T-helper 2 cell treated with Interferon-gamma antibody and Interleukin-4, amounts not matched to agents 5 μg/mL and 100 μg/mL, for 36 hours (primary cell): ENCODE measurements at regions not wholly inside any gene's neighbourhood (a gene's known extent, or its start where the extent isn't known, plus 50 kb on each side); places are given as distances from the start of the nearest gene placed in this dataset.

Experiments used
- DNase-seq: peaks from one replicate; pipeline ENCODE4 v3.0.0; 2021; ENCODE audit warnings: low spot score
- H3K27ac Mint-ChIP-seq: one replicate; pipeline ENCODE4 v1.8.0; 2021; ENCODE audit warnings: mild to moderate bottlenecking, mixed read lengths
- H3K27me3 Mint-ChIP-seq: one replicate; pipeline ENCODE4 v1.8.0; 2021; ENCODE audit warnings: low read depth, mixed read lengths
- H3K36me3 Mint-ChIP-seq: one replicate; pipeline ENCODE4 v1.8.0; 2021; ENCODE audit warnings: low read depth, mixed read lengths
- H3K4me1 Mint-ChIP-seq: one replicate; pipeline ENCODE4 v1.8.0; 2021; ENCODE audit warnings: low read depth, mixed read lengths
- H3K4me3 Mint-ChIP-seq: one replicate; pipeline ENCODE4 v1.8.0; 2022; ENCODE audit warnings: mild to moderate bottlenecking, moderate library complexity, mixed read lengths
- H3K9me3 Mint-ChIP-seq: one replicate; pipeline ENCODE4 v1.8.0; 2021; ENCODE audit warnings: mixed read lengths

DNA sequence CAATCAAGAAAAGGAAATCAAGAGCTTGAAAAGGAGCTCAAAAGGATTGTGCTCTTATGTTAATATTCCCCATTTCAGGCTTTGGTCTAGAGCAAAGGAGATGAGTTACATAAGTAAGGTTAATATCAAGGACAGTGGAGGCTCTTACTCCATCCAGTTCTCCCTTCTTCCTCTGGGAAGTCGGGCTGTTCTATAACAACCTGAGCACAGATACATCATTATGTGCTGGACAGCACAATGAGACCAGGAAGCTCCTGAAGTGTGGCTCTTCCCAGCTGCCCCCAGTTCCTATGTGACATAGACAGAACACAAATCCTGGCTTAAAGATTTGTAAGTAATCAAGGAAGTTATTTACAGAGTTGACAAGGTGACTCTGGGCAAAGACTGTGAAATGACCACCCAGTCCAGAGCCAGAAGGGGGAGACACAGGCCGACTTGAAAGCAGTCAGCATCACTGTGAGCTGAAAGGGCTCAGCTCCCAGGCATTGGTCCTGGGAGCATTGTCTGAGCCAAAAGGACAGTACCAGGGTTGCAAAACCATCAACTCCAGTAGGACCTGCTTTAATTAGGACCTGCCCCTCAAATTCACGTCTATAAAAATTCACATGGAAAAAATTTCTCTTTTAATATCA, 917.6 kb upstream of the ACVR2A start:
- Mint-ChIP-seq H3K9me3 (no peaks in the 10 kb centered on the region), H3K4me3 (no peak overlapping the region), H3K36me3 (no peaks in the 10 kb centered on the region), H3K27me3 (no peaks in the 10 kb centered on the region), H3K27ac (no peak overlapping the region), H3K4me1 (no peaks in the 10 kb centered on the region)
- DNase-seq = no peak

- Mint-ChIP-seq H3K27ac (no peak overlapping the region), H3K9me3 (no peaks in the 10 kb centered on the region), H3K4me3 (no peak overlapping the region), H3K36me3 (no peaks in the 10 kb centered on the region), H3K27me3 (no peaks in the 10 kb centered on the region), H3K4me1 (no peaks in the 10 kb centered on the region)
- DNase-seq = no peak
Observed at GRCh38 chr2:146918280-146918679, 926.5 kb upstream of the ACVR2A start.

DNA sequence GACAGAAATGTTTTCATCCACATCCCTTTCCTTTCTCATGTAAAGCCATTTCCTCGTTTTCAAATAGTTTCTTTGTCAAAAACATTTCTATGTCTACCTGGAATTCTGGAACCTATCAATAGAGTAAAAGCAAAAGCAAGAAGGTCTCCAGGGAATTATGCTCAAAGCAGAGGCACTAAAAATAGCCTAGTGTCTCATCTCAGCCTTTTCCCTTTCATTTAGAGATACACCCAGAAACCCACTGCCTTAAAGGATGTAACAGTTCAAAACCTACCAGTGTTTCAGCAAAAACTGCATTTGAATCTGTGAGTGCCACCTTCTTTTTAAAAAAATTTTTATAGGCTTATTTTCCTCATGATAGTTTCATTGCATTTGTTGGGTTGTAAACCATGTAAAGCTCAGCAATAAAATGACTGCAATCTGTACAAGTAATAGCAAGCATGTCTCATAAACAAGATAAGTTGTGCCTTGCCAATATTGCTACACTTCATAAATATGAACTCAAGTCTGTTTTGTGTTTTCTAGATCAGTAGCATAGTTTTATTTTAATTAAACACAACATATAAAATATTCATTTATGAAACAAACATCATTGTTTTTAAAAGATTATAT, 927.3 kb upstream of the ACVR2A start:
- no peak overlapping the region for H3K4me3 Mint-ChIP-seq
- H3K36me3 Mint-ChIP-seq = no peaks in the 10 kb centered on the region
- no peaks in the 10 kb centered on the region for H3K27me3 Mint-ChIP-seq
- no peak for DNase-seq
- no peaks in the 10 kb centered on the region for H3K9me3 Mint-ChIP-seq
- H3K27ac Mint-ChIP-seq = no peak overlapping the region
- H3K4me1 Mint-ChIP-seq = no peaks in the 10 kb centered on the region

DNA sequence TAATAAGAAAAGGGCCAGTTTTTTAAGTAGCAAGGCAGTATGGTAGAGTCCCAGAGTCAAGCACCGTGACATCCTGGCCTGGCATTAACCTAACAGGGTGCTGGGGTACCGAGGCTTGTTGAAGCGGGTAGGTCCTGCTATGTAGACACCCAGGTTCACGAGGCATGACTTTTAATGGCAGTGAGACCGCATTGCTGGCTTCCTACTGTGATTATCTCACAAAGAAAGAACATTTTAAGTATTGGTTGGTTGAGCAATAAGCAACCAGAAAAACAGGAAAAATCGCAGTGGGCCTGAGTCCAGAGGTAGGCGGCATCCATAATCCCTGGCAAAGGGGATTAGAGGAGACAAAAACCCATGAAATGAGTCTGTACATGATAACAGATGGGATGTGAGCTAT, 927.9 kb upstream of the ACVR2A start:
- no peaks in the 10 kb centered on the region for H3K4me1 Mint-ChIP-seq
- H3K27me3 Mint-ChIP-seq = no peaks in the 10 kb centered on the region
- H3K36me3 Mint-ChIP-seq = no peaks in the 10 kb centered on the region
- H3K27ac Mint-ChIP-seq = no peak overlapping the region
- H3K4me3 Mint-ChIP-seq = no peak overlapping the region
- H3K9me3 Mint-ChIP-seq = no peaks in the 10 kb centered on the region
- no peak for DNase-seq

- Mint-ChIP-seq H3K36me3 (no peaks in the 10 kb centered on the region), H3K4me3 (no peak overlapping the region), H3K9me3 (no peaks in the 10 kb centered on the region), H3K27me3 (no peaks in the 10 kb centered on the region), H3K4me1 (no peaks in the 10 kb centered on the region), H3K27ac (no peak overlapping the region)
- no peak for DNase-seq
Observed at GRCh38 chr2:146913476-146913875, 931.4 kb upstream of the ACVR2A start.

DNA sequence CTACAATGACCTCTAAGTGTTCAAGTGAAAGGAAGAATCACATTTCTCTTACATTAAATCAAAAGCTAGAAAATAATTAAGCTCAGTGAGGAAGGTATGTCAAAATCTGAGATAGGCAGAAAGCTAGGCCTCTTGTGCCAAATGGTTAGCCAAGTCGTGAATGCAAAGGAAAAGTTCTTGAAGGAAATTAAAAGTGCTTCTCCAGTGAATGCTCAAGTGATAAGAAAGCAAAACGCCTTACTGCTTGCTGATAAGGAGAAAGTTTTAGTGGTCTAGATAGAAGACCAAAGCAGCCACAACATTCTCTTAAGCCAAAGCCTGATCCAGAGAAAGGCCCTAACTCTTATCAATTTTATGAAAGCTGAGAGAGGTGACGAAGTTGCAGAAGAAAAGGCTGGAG, 932.3 kb upstream of the ACVR2A start:
- Mint-ChIP-seq H3K36me3 (no peaks in the 10 kb centered on the region), H3K9me3 (no peaks in the 10 kb centered on the region), H3K4me1 (no peaks in the 10 kb centered on the region), H3K27ac (no peak overlapping the region), H3K27me3 (no peaks in the 10 kb centered on the region), H3K4me3 (no peak overlapping the region)
- DNase-seq = no peak

DNA sequence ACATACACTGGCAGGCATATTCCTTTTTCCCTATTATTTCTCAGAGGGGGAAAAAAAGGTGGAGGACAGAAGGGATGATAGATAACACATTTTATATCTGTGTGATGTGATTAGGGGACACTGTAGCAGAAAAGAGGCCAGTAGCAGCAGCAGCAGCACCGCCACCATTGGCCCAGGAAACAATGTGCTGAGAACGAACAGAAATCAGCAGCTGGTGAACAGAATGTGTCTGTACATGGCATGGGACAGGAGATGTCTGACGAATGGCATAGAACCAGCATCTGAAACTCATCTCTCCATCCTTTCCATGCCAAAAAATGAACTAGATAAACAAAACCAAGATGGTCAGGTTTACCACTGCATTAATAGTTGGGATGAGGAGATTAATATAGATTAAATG, 936.1 kb upstream of the ACVR2A start:
- no peaks in the 10 kb centered on the region for H3K9me3 Mint-ChIP-seq
- H3K27me3 Mint-ChIP-seq = no peaks in the 10 kb centered on the region
- H3K27ac Mint-ChIP-seq = no peak overlapping the region
- H3K4me1 Mint-ChIP-seq = no peaks in the 10 kb centered on the region
- no peaks in the 10 kb centered on the region for H3K36me3 Mint-ChIP-seq
- no peak overlapping the region for H3K4me3 Mint-ChIP-seq
- DNase-seq = no peak

DNA sequence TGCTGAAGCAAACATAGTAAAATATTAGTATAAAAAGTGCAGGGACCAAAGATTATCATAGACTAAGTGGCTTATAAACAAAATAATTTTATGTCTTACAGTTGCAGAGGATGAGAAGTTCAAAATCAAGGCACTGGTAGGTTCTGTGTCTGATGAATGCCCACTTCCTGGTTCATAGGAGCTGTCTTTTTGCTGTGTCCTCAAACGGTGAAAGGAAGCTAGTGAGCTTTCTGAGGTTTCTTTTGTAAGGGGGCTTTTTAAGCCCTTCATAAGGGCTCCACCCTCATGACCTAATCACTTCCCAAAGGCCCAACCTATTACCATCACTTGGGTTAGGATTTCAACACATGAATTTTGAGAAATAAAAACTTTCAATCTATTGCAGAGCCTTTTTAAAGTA, 946.7 kb upstream of the ACVR2A start:
- Mint-ChIP-seq H3K27me3 (no peaks in the 10 kb centered on the region), H3K4me1 (no peaks in the 10 kb centered on the region), H3K9me3 (no peaks in the 10 kb centered on the region)

GRCh38 chr2:146894514-146894913, 950.3 kb upstream of the ACVR2A start:
- Mint-ChIP-seq H3K9me3 (no peaks in the 10 kb centered on the region), H3K27me3 (no peaks in the 10 kb centered on the region), H3K27ac (no peak overlapping the region), H3K4me3 (no peak overlapping the region), H3K4me1 (no peaks in the 10 kb centered on the region), H3K36me3 (no peaks in the 10 kb centered on the region)
- no peak for DNase-seq

More for the DNA sequence above, 946.7 kb upstream of the ACVR2A start:
- Mint-ChIP-seq H3K4me3 (no peak overlapping the region), H3K36me3 (no peaks in the 10 kb centered on the region), H3K27ac (no peak overlapping the region)
- no peak for DNase-seq

DNA sequence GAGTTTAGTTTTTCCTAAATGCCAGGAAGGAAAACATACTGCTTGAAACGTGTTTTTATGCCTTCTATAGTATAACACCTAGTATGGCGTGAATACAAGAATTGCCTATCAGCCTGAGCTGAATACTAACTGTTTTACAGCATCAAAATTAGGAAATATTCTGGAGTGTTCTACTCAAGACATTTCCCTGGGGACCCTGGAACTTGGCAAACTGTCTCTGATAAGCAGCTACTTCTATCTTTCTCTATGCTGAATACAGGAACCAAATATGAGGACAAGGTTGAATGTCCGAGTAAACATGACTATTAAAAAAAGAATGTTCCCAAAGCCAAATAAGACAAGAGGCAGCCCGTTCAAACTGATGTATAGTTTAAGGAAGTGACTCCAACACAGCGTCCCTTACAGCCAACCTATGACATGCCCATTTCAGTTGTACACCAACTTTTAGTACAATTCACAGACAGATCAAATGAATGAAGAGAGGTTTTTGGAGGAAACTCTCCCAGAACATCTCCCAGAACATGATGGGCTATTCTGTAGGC, 951.3 kb upstream of the ACVR2A start:
- no peak overlapping the region for H3K27ac Mint-ChIP-seq
- no peaks in the 10 kb centered on the region for H3K36me3 Mint-ChIP-seq
- H3K9me3 Mint-ChIP-seq = no peaks in the 10 kb centered on the region
- no peak overlapping the region for H3K4me3 Mint-ChIP-seq
- DNase-seq = no peak
- no peaks in the 10 kb centered on the region for H3K27me3 Mint-ChIP-seq
- H3K4me1 Mint-ChIP-seq = no peaks in the 10 kb centered on the region

- no peak overlapping the region for H3K27ac Mint-ChIP-seq
- H3K27me3 Mint-ChIP-seq = no peaks in the 10 kb centered on the region
- no peaks in the 10 kb centered on the region for H3K9me3 Mint-ChIP-seq
- H3K4me1 Mint-ChIP-seq = no peaks in the 10 kb centered on the region
- no peak for DNase-seq
- no peak overlapping the region for H3K4me3 Mint-ChIP-seq
- H3K36me3 Mint-ChIP-seq = no peaks in the 10 kb centered on the region
Observed at GRCh38 chr2:146890491-146890890, 954.3 kb upstream of the ACVR2A start.

- no peaks in the 10 kb centered on the region for H3K27me3 Mint-ChIP-seq
- no peak overlapping the region for H3K27ac Mint-ChIP-seq
- no peak overlapping the region for H3K4me3 Mint-ChIP-seq
- H3K9me3 Mint-ChIP-seq = no peaks in the 10 kb centered on the region
- H3K4me1 Mint-ChIP-seq = no peaks in the 10 kb centered on the region
- H3K36me3 Mint-ChIP-seq = no peaks in the 10 kb centered on the region
- DNase-seq = no peak
Observed at GRCh38 chr2:146879882-146880281, 964.9 kb upstream of the ACVR2A start.

- Mint-ChIP-seq H3K27me3 (no peaks in the 10 kb centered on the region), H3K27ac (no peak overlapping the region), H3K9me3 (no peaks in the 10 kb centered on the region), H3K4me1 (no peaks in the 10 kb centered on the region), H3K36me3 (no peaks in the 10 kb centered on the region), H3K4me3 (no peak overlapping the region)
- no peak for DNase-seq
Observed at GRCh38 chr2:146874260-146874658, 970.6 kb upstream of the ACVR2A start.

GRCh38 chr2:146873646-146874259, 971.1 kb upstream of the ACVR2A start:
- Mint-ChIP-seq H3K4me3 (no peak overlapping the region), H3K4me1 (no peaks in the 10 kb centered on the region), H3K9me3 (no peaks in the 10 kb centered on the region), H3K27ac (no peak overlapping the region), H3K36me3 (no peaks in the 10 kb centered on the region), H3K27me3 (no peaks in the 10 kb centered on the region)
- DNase-seq = no peak
